Transverse colon (tissue), 4 donors: ENCODE measurements at regions not wholly inside any gene's neighbourhood (a gene's known extent, or its start where the extent isn't known, plus 50 kb on each side); places are given as distances from the start of the nearest gene placed in this dataset.

Source experiments
- DNase-seq: peaks from one replicate; pipeline ENCODE4 v3.0.0-alpha.2; 2019
- H3K27ac ChIP-seq, 4 donors: fragments of 200-600 bp; sonication (generic); 2 replicates each; pipeline ENCODE4 v1.5.1; 2016 to 2018; ENCODE audit warnings: inconsistent platforms in 4 of 4
- H3K27me3 ChIP-seq: fragments of 200-600 bp; sonication (generic); 2 replicates; pipeline ENCODE4 v1.5.1; 2017; ENCODE audit warnings: inconsistent platforms
- H3K36me3 ChIP-seq, 4 donors: fragments of 200-600 bp; sonication (generic); 2 replicates each; pipeline ENCODE4 v1.5.1; 2017 to 2019; ENCODE audit warnings: inconsistent platforms in 4 of 4
- H3K4me1 ChIP-seq, 4 donors: fragments of 200-600 bp; sonication (generic); 2 replicates each; pipeline ENCODE4 v1.5.1; 2017 to 2020; ENCODE audit warnings: inconsistent platforms in 4 of 4
- H3K4me3 ChIP-seq, 4 donors: fragments of 200-600 bp; sonication (generic); 1 replicate in 1 of 4; 2 replicates in 3 of 4; pipeline versions ENCODE4 v1.5.1 to v1.6.1; 2017 to 2019; ENCODE audit warnings: inconsistent platforms in 4 of 4
- H3K9me3 ChIP-seq, 2 donors: fragments of 200-600 bp; sonication (generic); 2 replicates each; pipeline ENCODE4 v1.5.1; 2017 to 2019; ENCODE audit warnings: inconsistent platforms in 2 of 2
- EP300 ChIP-seq: sonication (generic); formaldehyde crosslinking; IDR thresholded peaks from one replicate; pipeline ENCODE4 v1.6.1; 2017; ENCODE audit warnings: antibody characterized with exemption, low read depth
- POLR2A ChIP-seq: fragments of 450-650 bp; IDR thresholded peaks from one replicate; pipeline ENCODE4 v1.6.1; 2016; ENCODE audit warnings: antibody characterized with exemption, mild to moderate bottlenecking, moderate library complexity
- POLR2AphosphoS5 ChIP-seq, 3 donors: sonication (generic); formaldehyde crosslinking; IDR thresholded peaks; one replicate each; pipeline ENCODE4 v1.6.1; 2016; ENCODE audit warnings: antibody characterized with exemption in 3 of 3
- WGBS, 2 donors: methylation state at CpG; one replicate each; pipeline ENCODE4 v1.1.5; 2018; ENCODE audit warnings: low coverage in 1 of 2; 5-methylcytosine and 5-hydroxymethylcytosine counted together
- in situ Hi-C, 4 donors: fragments of 200-750 bp; cut with MboI; loops; one replicate each; pipeline versions ENCODE4 v1.15.0 to v1.15.1; 2017; ENCODE audit warnings: low sequenced_read_pairs in 3 of 4, low pct_ligation_motif_present in 1 of 4, low pct_unique_long_range_greater_than_20kb in 1 of 4
- intact Hi-C: fragments of 100-400 bp; cut with DNase I; formaldehyde crosslinking; loops from one replicate; pipeline ENCODE4 v1.15.1; 2023; ENCODE audit warnings: low total_unique reads
- TF ChIP-seq, protein P1 (sequence below), 5 experiments: fragments of 200-600 bp in 3 of 5; fragments of 450-650 bp in 2 of 5; sonication (generic) in 3 of 5; IDR thresholded peaks; 1 replicate in 2 of 5; 2 replicates in 3 of 5; pipeline ENCODE4 v1.5.1; 2016 to 2017; ENCODE audit warnings: antibody characterized with exemption in 5 of 5, inconsistent platforms in 3 of 5, mild to moderate bottlenecking in 2 of 5, moderate library complexity in 1 of 5

DNA sequence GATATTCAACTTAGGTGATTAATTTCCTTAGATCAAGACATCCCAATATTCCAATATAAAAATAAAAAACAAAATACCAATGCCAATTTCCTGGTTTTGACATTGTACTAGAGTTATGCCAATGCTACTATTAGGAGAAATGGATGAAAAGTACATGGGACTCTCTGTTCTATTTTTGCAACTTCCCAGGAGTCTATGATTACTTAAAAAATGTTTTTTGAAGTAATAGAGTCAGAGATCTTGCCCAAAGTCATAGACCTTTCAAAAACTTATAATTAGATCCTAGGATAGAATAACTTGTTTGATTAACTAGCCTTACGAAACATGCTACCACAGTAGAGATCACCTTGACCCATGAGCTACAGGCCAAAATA lies 73.6 kb upstream of the MAOA start:
- intact Hi-C loops: no loop called here
- no peaks in the 10 kb centered on the region for H3K36me3 ChIP-seq
- H3K27me3 ChIP-seq: no peaks in the 10 kb centered on the region
- no peak overlapping the region for H3K27ac ChIP-seq
- no peaks in the 10 kb centered on the region for H3K9me3 ChIP-seq
- no peak overlapping the region for H3K4me3 ChIP-seq
- 85% methylated on average over 1 of the region's 1 CpG; no CpG with 5 or more reads in 1 of the 2 donors for WGBS, 2 donors
- no peak for DNase-seq
- peaks cover 0 to 6% (median 3%) of the 10 kb centered on the region in 4 donors for H3K4me1 ChIP-seq
- in situ Hi-C loops: no loop called here
- TF ChIP-seq, protein P1, sequence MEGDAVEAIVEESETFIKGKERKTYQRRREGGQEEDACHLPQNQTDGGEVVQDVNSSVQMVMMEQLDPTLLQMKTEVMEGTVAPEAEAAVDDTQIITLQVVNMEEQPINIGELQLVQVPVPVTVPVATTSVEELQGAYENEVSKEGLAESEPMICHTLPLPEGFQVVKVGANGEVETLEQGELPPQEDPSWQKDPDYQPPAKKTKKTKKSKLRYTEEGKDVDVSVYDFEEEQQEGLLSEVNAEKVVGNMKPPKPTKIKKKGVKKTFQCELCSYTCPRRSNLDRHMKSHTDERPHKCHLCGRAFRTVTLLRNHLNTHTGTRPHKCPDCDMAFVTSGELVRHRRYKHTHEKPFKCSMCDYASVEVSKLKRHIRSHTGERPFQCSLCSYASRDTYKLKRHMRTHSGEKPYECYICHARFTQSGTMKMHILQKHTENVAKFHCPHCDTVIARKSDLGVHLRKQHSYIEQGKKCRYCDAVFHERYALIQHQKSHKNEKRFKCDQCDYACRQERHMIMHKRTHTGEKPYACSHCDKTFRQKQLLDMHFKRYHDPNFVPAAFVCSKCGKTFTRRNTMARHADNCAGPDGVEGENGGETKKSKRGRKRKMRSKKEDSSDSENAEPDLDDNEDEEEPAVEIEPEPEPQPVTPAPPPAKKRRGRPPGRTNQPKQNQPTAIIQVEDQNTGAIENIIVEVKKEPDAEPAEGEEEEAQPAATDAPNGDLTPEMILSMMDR (IDR thresholded peaks at IDR 0.05): no peak
- TF ChIP-seq EP300 (no peak), POLR2AphosphoS5 (IDR thresholded peaks at IDR 0.05) (no peak), POLR2A (no peak)

DNA sequence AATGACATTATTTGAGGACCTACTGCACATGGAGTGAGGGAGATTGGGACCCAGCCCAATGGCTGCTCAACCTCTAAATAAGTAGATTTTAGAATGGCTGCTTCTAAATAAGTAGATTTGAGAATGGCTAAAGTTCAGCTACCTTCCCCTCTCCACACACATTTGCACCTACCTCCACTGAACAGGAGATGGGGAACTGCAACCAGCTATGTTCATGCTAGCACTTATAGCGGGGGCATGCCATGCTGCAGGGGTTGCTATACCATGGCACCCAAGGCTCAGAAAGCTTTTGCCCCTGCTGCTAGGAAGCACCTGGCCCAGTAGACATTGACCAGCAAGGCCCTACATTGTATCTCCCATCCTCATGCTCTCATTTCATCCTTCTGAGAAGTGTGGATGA lies 70.2 kb upstream of the MAOA start:
- H3K9me3 ChIP-seq: no peaks in the 10 kb centered on the region
- in situ Hi-C loops (no loop called here), intact Hi-C loops (no loop called here)
- H3K36me3 ChIP-seq: no peaks in the 10 kb centered on the region
- H3K27me3 ChIP-seq: no peaks in the 10 kb centered on the region
- H3K27ac ChIP-seq: peak overlapping the region; percentile 68 to 74 (median 70)
- DNase-seq: no peak
- 63% methylated on average over 1 of the region's 1 CpG; no CpG with 5 or more reads in 1 of the 2 donors for WGBS, 2 donors
- TF ChIP-seq, protein P1 (IDR thresholded peaks at IDR 0.05): no peak
- TF ChIP-seq POLR2A (no peak), POLR2AphosphoS5 (IDR thresholded peaks at IDR 0.05) (no peak), EP300 (no peak)
- H3K4me3 ChIP-seq: no peak overlapping the region
- H3K4me1 ChIP-seq: peaks cover 6 to 15% (median 10%) of the 10 kb centered on the region in 4 donors

- intact Hi-C loops: no loop called here
- no peaks in the 10 kb centered on the region for H3K27me3 ChIP-seq
- 20% methylated on average over 2 of the region's 2 CpGs; no CpG with 5 or more reads in 1 of the 2 donors for WGBS, 2 donors
- TF ChIP-seq, protein P1 (IDR thresholded peaks at IDR 0.05): no peak
- TF ChIP-seq POLR2AphosphoS5 (IDR thresholded peaks at IDR 0.05): peak in 1 of 3 donors; percentile 16
- no peak for TF ChIP-seq POLR2A
- TF ChIP-seq EP300: no peak
- H3K4me3 ChIP-seq: no peak overlapping the region
- peaks cover 7 to 17% (median 11%) of the 10 kb centered on the region in 4 donors for H3K4me1 ChIP-seq
- no peaks in the 10 kb centered on the region for H3K36me3 ChIP-seq
- in situ Hi-C loops: no loop called here
- peak; percentile 15 for DNase-seq
- peak overlapping the region; percentile 68 to 74 (median 70) for H3K27ac ChIP-seq
- no peaks in the 10 kb centered on the region for H3K9me3 ChIP-seq
Measured at GRCh38 chrX:43586830-43587229, 69.3 kb upstream of the MAOA start.

- no peak for DNase-seq
- H3K27me3 ChIP-seq: no peaks in the 10 kb centered on the region
- no peaks in the 10 kb centered on the region for H3K9me3 ChIP-seq
- no peak overlapping the region for H3K4me3 ChIP-seq
- TF ChIP-seq POLR2AphosphoS5 (IDR thresholded peaks at IDR 0.05) (peak in 2 of 3 donors; percentile 55 to 78), EP300 (peak; percentile 81), POLR2A (no peak)
- TF ChIP-seq, protein P1 (IDR thresholded peaks at IDR 0.05): no peak
- H3K36me3 ChIP-seq: no peaks in the 10 kb centered on the region
- intact Hi-C loops: no loop called here
- H3K27ac ChIP-seq: peak overlapping the region; percentile 68 to 85 (median 80)
- in situ Hi-C loops: loop anchor here in 1 of 4 donors (10.0 kb wide), 1 partner anchor 55 kb away; no protein-coding TSS in a partner anchor
- 19 to 20% methylated on average over 1 to 3 of the region's 3 CpGs for WGBS, 2 donors
- peaks cover 7 to 20% (median 11%) of the 10 kb centered on the region in 4 donors for H3K4me1 ChIP-seq
Measured at GRCh38 chrX:43589735-43590134, 66.4 kb upstream of the MAOA start.
